GM12873 (cell line): ENCODE measurements at regions not wholly inside any gene's neighbourhood (a gene's known extent, or its start where the extent isn't known, plus 50 kb on each side); places are given as distances from the start of the nearest gene placed in this dataset.

Source experiments
- CTCF ChIP-seq: IDR thresholded peaks from 2 replicates; pipeline ENCODE4 v1.5.1; 2012; ENCODE audit warnings: low read depth, mild to moderate bottlenecking, moderate library complexity, low read length, control low read depth; ENCODE audit not compliant: insufficient read depth; ENCODE audit errors: missing control alignments

GRCh38 chr4:53821179-53821851 lies 230.0 kb upstream of the LNX1 start:
- TF ChIP-seq CTCF = no peak

GRCh38 chr4:53818104-53818503 lies 226.8 kb upstream of the LNX1 start:
- no peak for TF ChIP-seq CTCF

- no peak for TF ChIP-seq CTCF
These were observed 225.3 kb upstream of the LNX1 start for GRCh38 chr4:53816561-53816960.

GRCh38 chr4:53815281-53815680 lies 224.0 kb upstream of the LNX1 start:
- TF ChIP-seq CTCF = no peak

GRCh38 chr4:53813998-53814397 lies 222.7 kb upstream of the LNX1 start:
- no peak for TF ChIP-seq CTCF

GRCh38 chr4:53810643-53811042 lies 219.4 kb upstream of the LNX1 start:
- TF ChIP-seq CTCF = no peak

GRCh38 chr4:53809816-53810215 lies 218.5 kb upstream of the LNX1 start:
- TF ChIP-seq CTCF = no peak
